ENCODE measurements at regions not wholly inside any gene's neighbourhood (a gene's known extent, or its start where the extent isn't known, plus 50 kb on each side); places are given as distances from the start of the nearest gene placed in this dataset.

GRCh38 chr21:28439788-28440187, 552.9 kb downstream of the LTN1 start:
- DNase-seq (ENCODE audit: low read depth) = no peak

GRCh38 chr21:28439251-28439650, 553.4 kb downstream of the LTN1 start:
- no peak for TF ChIP-seq CTCF (conservative IDR thresholded peaks at IDR 0.05; ENCODE audit: low read depth, low read length)
- H3K4me3 ChIP-seq (ENCODE audit: low read depth, low read length) = no peak overlapping the region
- no peak for DNase-seq (ENCODE audit: low read depth)

More at GRCh38 chr21:28439788-28440187, 552.9 kb downstream of the LTN1 start:
- H3K4me3 ChIP-seq (ENCODE audit: low read depth, low read length) = no peak overlapping the region
- no peak for TF ChIP-seq CTCF (conservative IDR thresholded peaks at IDR 0.05; ENCODE audit: low read depth, low read length)

GRCh38 chr21:28437061-28437460, 555.6 kb downstream of the LTN1 start:
- H3K4me3 ChIP-seq (ENCODE audit: low read depth, low read length) = no peak overlapping the region
- no peak for DNase-seq (ENCODE audit: low read depth)
- TF ChIP-seq CTCF (conservative IDR thresholded peaks at IDR 0.05; ENCODE audit: low read depth, low read length) = no peak

GRCh38 chr21:28436286-28436932, 556.3 kb downstream of the LTN1 start:
- DNase-seq (ENCODE audit: low read depth) = no peak
- TF ChIP-seq CTCF (conservative IDR thresholded peaks at IDR 0.05; ENCODE audit: low read depth, low read length) = no peak
- H3K4me3 ChIP-seq (ENCODE audit: low read depth, low read length) = no peak overlapping the region

GRCh38 chr21:28431527-28432200, 561.0 kb downstream of the LTN1 start:
- no peak overlapping the region for H3K4me3 ChIP-seq (ENCODE audit: low read depth, low read length)
- TF ChIP-seq CTCF (conservative IDR thresholded peaks at IDR 0.05; ENCODE audit: low read depth, low read length) = no peak
- no peak for DNase-seq (ENCODE audit: low read depth)

GRCh38 chr21:28431022-28431421, 561.7 kb downstream of the LTN1 start:
- H3K4me3 ChIP-seq (ENCODE audit: low read depth, low read length) = no peak overlapping the region
- DNase-seq (ENCODE audit: low read depth) = no peak
- no peak for TF ChIP-seq CTCF (conservative IDR thresholded peaks at IDR 0.05; ENCODE audit: low read depth, low read length)

GRCh38 chr21:28429161-28429560, 563.5 kb downstream of the LTN1 start:
- DNase-seq (ENCODE audit: low read depth) = no peak
- TF ChIP-seq CTCF (conservative IDR thresholded peaks at IDR 0.05; ENCODE audit: low read depth, low read length) = no peak
- H3K4me3 ChIP-seq (ENCODE audit: low read depth, low read length) = no peak overlapping the region

Measured in choroid plexus epithelial cell (primary cell).